ENCODE measurements at regions not wholly inside any gene's neighbourhood (a gene's known extent, or its start where the extent isn't known, plus 50 kb on each side); places are given as distances from the start of the nearest gene placed in this dataset.

GRCh38 chr1:181386951-181387350 lies 96.4 kb upstream of the CACNA1E start:
- ChIA-PET POLR2A (no interaction called here), CTCF (no interaction called here), RAD21 (ENCODE audit: low non-redundant PET in 1 of 2, low total read pairs in 2 of 2, uncharacterized antibody in 2 of 2, unreplicated experiment in 2 of 2) (no interaction called here)
- Histone ChIP-seq H3K36me3 (ENCODE audit: control insufficient read depth in 1 of 2, insufficient read depth in 2 of 2, low read length in 2 of 2) (no peaks in the 10 kb centered on the region), H2AFZ (ENCODE audit: low read depth, low read length, poor library complexity, severe bottlenecking) (no peak overlapping the region), H3K4me1 (ENCODE audit: control insufficient read depth in 1 of 2, insufficient read depth in 2 of 2, low read length in 2 of 2) (peaks cover 2 to 11% of the 10 kb centered on the region in 2 experiments; a peak in 2 of 4 replicates), H3K9me3 (ENCODE audit: control insufficient read depth in 1 of 2, insufficient read depth in 1 of 2, low read depth in 1 of 2, low read length in 2 of 2) (no peaks in the 10 kb centered on the region), H3K27me3 (ENCODE audit: insufficient read depth, low read length) (no peaks in the 10 kb centered on the region), H3K27ac (ENCODE audit: low read depth, low read length) (no peak overlapping the region), H3K79me2 (ENCODE audit: insufficient read depth, low read length) (no peaks in the 10 kb centered on the region), H3K4me2 (ENCODE audit: low read length) (no peak overlapping the region), H4K20me1 (ENCODE audit: insufficient read depth) (no peaks in the 10 kb centered on the region), H3K9ac (ENCODE audit: low read length) (no peak overlapping the region), H3K9me2 (ENCODE audit: insufficient read depth) (no peaks in the 10 kb centered on the region), H3K4me3 (replicated peaks in 1 of 2; ENCODE audit: low read depth in 1 of 2, low read length in 2 of 2) (no peak overlapping the region)
- intact Hi-C loops (cut with micrococcal nuclease) = no loop called here
- BruUV-seq (replicated peaks) = no TSS peak
- TF ChIP-seq ATF3 (IDR thresholded peaks at IDR 0.05) (no peak), RAD21 (IDR thresholded peaks at IDR 0.05; ENCODE audit: low read depth) (no peak), SRF (IDR thresholded peaks at IDR 0.05; ENCODE audit: low read depth) (no peak), REST (IDR thresholded peaks at IDR 0.05; ENCODE audit: low read depth) (no peak), CEBPB (IDR thresholded peaks at IDR 0.05; ENCODE audit: low read depth) (no peak), POLR2AphosphoS5 (IDR thresholded peaks at IDR 0.05; ENCODE audit: low read depth, low read length) (no peak), CTCF (IDR thresholded peaks at IDR 0.05 in 2 of 3, conservative IDR thresholded peaks at IDR 0.05 in 1 of 3; ENCODE audit: borderline replicate concordance in 1 of 3, insufficient read depth in 1 of 3, low read depth in 2 of 3, low read length in 2 of 3) (no peak)
- ATAC-seq = no peak
- no peak for DNase-seq (ENCODE audit: low read depth, low spot score)
